Endothelial cell of umbilical vein (primary cell): ENCODE measurements at regions not wholly inside any gene's neighbourhood (a gene's known extent, or its start where the extent isn't known, plus 50 kb on each side); places are given as distances from the start of the nearest gene placed in this dataset.

Source experiments
- BruUV-seq: library from RNA; stranded (reverse); fragments of 400-500 nt; replicated peaks from 2 replicates; lab custom pipeline; 2021; lab: Mats Ljungman, UMichigan
- CTCF ChIA-PET: fragments of 300-600, 350-600 bp; sonication (Branson Sonifier 250); formaldehyde crosslinking; loops from one replicate; lab custom pipeline; 2021; ENCODE audit warnings: antibody characterized with exemption, inconsistent platforms; lab: Charles Lee
- POLR2A ChIA-PET: fragments of 300-600, 350-600 bp; sonication (Branson Sonifier 250); formaldehyde crosslinking; loops from one replicate; lab custom pipeline; 2021; ENCODE audit warnings: antibody characterized with exemption, inconsistent platforms; lab: Charles Lee
- DNase-seq: peaks from one replicate; pipeline ENCODE4 v3.0.0-alpha.2; 2011; ENCODE audit warnings: low read depth, low spot score
- FAIRE-seq: peaks from 2 replicates; lab custom pipeline; 2011; peaks lifted over from hg19 to GRCh38; lab: Jason Lieb, UNC
- H2AFZ ChIP-seq: 2 replicates; pipeline ENCODE4 v1.6.0; 2012; ENCODE audit warnings: low read depth, low read length, control low read depth, inconsistent platforms
- H3K27ac ChIP-seq: 2 replicates; pipeline ENCODE4 v1.5.1; 2011; ENCODE audit warnings: low read depth, mild to moderate bottlenecking, control low read depth, low read length, moderate library complexity; ENCODE audit not compliant: insufficient read depth
- H3K27me3 ChIP-seq, 2 experiments: 2 replicates each; pipeline versions ENCODE4 v1.6.0 to v1.6.1; 2011; ENCODE audit warnings: low read length in 2 of 2, mixed read lengths in 1 of 2; ENCODE audit not compliant: control insufficient read depth in 2 of 2, insufficient read depth in 2 of 2
- H3K36me3 ChIP-seq, 2 experiments: 2 replicates in 1 of 2; 3 replicates in 1 of 2; pipeline ENCODE4 v1.5.1; 2011; ENCODE audit warnings: low read length in 2 of 2, mild to moderate bottlenecking in 1 of 2, moderate library complexity in 1 of 2; ENCODE audit not compliant: control insufficient read depth in 2 of 2, insufficient read depth in 2 of 2; ENCODE audit errors: extremely low read depth in 1 of 2
- H3K4me1 ChIP-seq: 3 replicates; pipeline ENCODE4 v1.5.1; 2011; ENCODE audit warnings: mild to moderate bottlenecking, low read length; ENCODE audit not compliant: control insufficient read depth, insufficient read depth; ENCODE audit errors: extremely low read depth
- H3K4me2 ChIP-seq: 2 replicates; pipeline ENCODE4 v1.6.1; 2011; ENCODE audit warnings: low read length, control low read depth, mixed read lengths; ENCODE audit not compliant: insufficient read depth
- H3K4me3 ChIP-seq, 3 experiments: fragments of 200-600 bp in 1 of 3; sonication (generic), shearing (Covaris generic) in 1 of 3; replicated peaks in 1 of 3; 2 replicates each; pipeline ENCODE4 v1.5.1; 2011 to 2016; ENCODE audit warnings: control low read depth in 3 of 3, low read length in 3 of 3, mild to moderate bottlenecking in 2 of 3, inconsistent platforms in 1 of 3, low read depth in 1 of 3, moderate library complexity in 1 of 3; ENCODE audit not compliant: insufficient read depth in 1 of 3
- H3K79me2 ChIP-seq: 2 replicates; pipeline ENCODE4 v1.6.0; 2012; ENCODE audit warnings: low read length, inconsistent platforms; ENCODE audit not compliant: control insufficient read depth, insufficient read depth
- H3K9ac ChIP-seq: replicated peaks from 2 replicates; pipeline ENCODE3; 2011; ENCODE audit warnings: low read length, control low read depth; ENCODE audit not compliant: insufficient read depth; ENCODE audit errors: extremely low read depth
- H3K9me1 ChIP-seq: replicated peaks from 3 replicates; pipeline ENCODE4 v1.6.0; 2011; ENCODE audit warnings: mild to moderate bottlenecking, low read length; ENCODE audit not compliant: control insufficient read depth, insufficient read depth; ENCODE audit errors: extremely low read depth
- H3K9me3 ChIP-seq: replicated peaks from 2 replicates; pipeline ENCODE4 v1.5.1; 2012; ENCODE audit warnings: low read length, inconsistent platforms; ENCODE audit not compliant: control insufficient read depth, insufficient read depth
- H4K20me1 ChIP-seq: replicated peaks from 2 replicates; pipeline ENCODE3; 2011; ENCODE audit warnings: mild to moderate bottlenecking, low read length; ENCODE audit not compliant: control insufficient read depth, insufficient read depth; ENCODE audit errors: extremely low read depth
- CTCF ChIP-seq, 2 donors: IDR thresholded peaks; 1 replicate in 1 of 2; 2 replicates in 1 of 2; pipeline ENCODE4 v1.5.1; 2011; ENCODE audit warnings: low read length in 2 of 2, mild to moderate bottlenecking in 2 of 2, moderate library complexity in 2 of 2, control low read depth in 1 of 2, inconsistent platforms in 1 of 2, low read depth in 1 of 2; ENCODE audit not compliant: insufficient read depth in 1 of 2; ENCODE audit errors: extremely low read depth in 1 of 2
- EZH2 ChIP-seq: IDR thresholded peaks from 2 replicates; pipeline ENCODE4 v1.6.1; 2012; ENCODE audit warnings: borderline replicate concordance, low read depth, mild to moderate bottlenecking, moderate library complexity, low read length, inconsistent platforms; ENCODE audit not compliant: severe bottlenecking
- FOS ChIP-seq: IDR thresholded peaks from 2 replicates; pipeline ENCODE4 v1.6.1; 2011; ENCODE audit warnings: mild to moderate bottlenecking, low read length, moderate library complexity, borderline replicate concordance; ENCODE audit not compliant: insufficient read depth
- GATA2 ChIP-seq: IDR thresholded peaks from 2 replicates; pipeline ENCODE4 v1.7.0; 2011; ENCODE audit warnings: low read depth, mild to moderate bottlenecking, moderate library complexity, mixed read lengths, low read length; ENCODE audit not compliant: insufficient read length, insufficient read depth
- JUN ChIP-seq: IDR thresholded peaks from 2 replicates; pipeline ENCODE4 v1.6.1; 2011; ENCODE audit warnings: borderline replicate concordance, low read depth; ENCODE audit not compliant: insufficient read length, insufficient read depth
- MAX ChIP-seq: IDR thresholded peaks from 2 replicates; pipeline ENCODE4 v1.6.1; 2011; ENCODE audit not compliant: insufficient read depth, insufficient read length
- MYC ChIP-seq: IDR thresholded peaks from one replicate; pipeline ENCODE4 v1.6.1; 2011; ENCODE audit warnings: mild to moderate bottlenecking, low read depth, low read length
- POLR2A ChIP-seq: IDR thresholded peaks from 2 replicates; pipeline ENCODE4 v1.6.1; 2012; ENCODE audit warnings: low read depth, mild to moderate bottlenecking, control low read depth, low read length
- POLR2AphosphoS5 ChIP-seq: IDR thresholded peaks from 2 replicates; pipeline ENCODE4 v1.6.1; 2012; ENCODE audit warnings: low read depth, mild to moderate bottlenecking, control low read depth, low read length, moderate library complexity; ENCODE audit not compliant: insufficient read depth
- dilution Hi-C: fragments of 300-500 bp; cut with MboI; formaldehyde crosslinking; loops from one replicate; pipeline ENCODE4 v1.15.0; 2019; ENCODE audit warnings: low sequenced_read_pairs; ENCODE audit not compliant: extremely low pct_ligation_motif_present
- intact Hi-C: fragments of 100-400 bp; cut with micrococcal nuclease; formaldehyde crosslinking; loops from one replicate; pipeline ENCODE4 v1.10.0; 2022

GRCh38 chr14:28059254-28059653 is 707.3 kb upstream of the FOXG1 start:
- no peaks in the 10 kb centered on the region for H3K79me2 ChIP-seq
- FAIRE-seq, result no peak
- H4K20me1 ChIP-seq, result no peaks in the 10 kb centered on the region
- H2AFZ ChIP-seq, result no peak overlapping the region
- no peaks in the 10 kb centered on the region for H3K9me3 ChIP-seq
- H3K4me3 ChIP-seq, result no peak overlapping the region
- DNase-seq, result no peak
- ChIA-PET POLR2A (no interaction called here), CTCF (no interaction called here)
- H3K27me3 ChIP-seq, result no peaks in the 10 kb centered on the region
- intact Hi-C loops (no loop called here), dilution Hi-C loops (no loop called here)
- no peaks in the 10 kb centered on the region for H3K4me1 ChIP-seq
- H3K9ac ChIP-seq, result no peak overlapping the region
- TF ChIP-seq MYC, result no peak
- TF ChIP-seq JUN, result no peak
- TF ChIP-seq POLR2AphosphoS5, result no peak
- no peak for TF ChIP-seq POLR2A
- no peak for TF ChIP-seq MAX
- no peak overlapping the region for H3K27ac ChIP-seq
- no peaks in the 10 kb centered on the region for H3K9me1 ChIP-seq
- no peak overlapping the region for H3K4me2 ChIP-seq
- no peaks in the 10 kb centered on the region for H3K36me3 ChIP-seq
- BruUV-seq, result no TSS peak

GRCh38 chr14:28061006-28061405 is 705.6 kb upstream of the FOXG1 start:
- DNase-seq (no peak), FAIRE-seq (no peak)
- H3K79me2 ChIP-seq, result no peaks in the 10 kb centered on the region
- H3K4me3 ChIP-seq, result no peak overlapping the region
- H3K27me3 ChIP-seq, result no peaks in the 10 kb centered on the region
- H4K20me1 ChIP-seq, result no peaks in the 10 kb centered on the region
- TF ChIP-seq POLR2AphosphoS5, result no peak
- TF ChIP-seq GATA2, result no peak
- TF ChIP-seq JUN, result no peak
- no peak for TF ChIP-seq POLR2A
- TF ChIP-seq EZH2, result no peak
- no peak for TF ChIP-seq FOS
- no peak for TF ChIP-seq CTCF (IDR thresholded peaks at IDR 0.05; ENCODE audit: extremely low read depth in 1 of 2, insufficient read depth in 1 of 2, low read depth in 1 of 2, low read length in 2 of 2)
- no peaks in the 10 kb centered on the region for H3K9me3 ChIP-seq
- POLR2A ChIA-PET, result no interaction called here
- dilution Hi-C loops (no loop called here), intact Hi-C loops (no loop called here)
- H3K4me2 ChIP-seq, result no peak overlapping the region
- no peaks in the 10 kb centered on the region for H3K4me1 ChIP-seq
- no peaks in the 10 kb centered on the region for H3K36me3 ChIP-seq
- no peak overlapping the region for H2AFZ ChIP-seq
- CTCF ChIA-PET, result no interaction called here
- H3K27ac ChIP-seq, result no peak overlapping the region
- H3K9me1 ChIP-seq, result no peaks in the 10 kb centered on the region
- BruUV-seq, result no TSS peak
- no peak overlapping the region for H3K9ac ChIP-seq
